ENCODE measurements at regions not wholly inside any gene's neighbourhood (a gene's known extent, or its start where the extent isn't known, plus 50 kb on each side); places are given as distances from the start of the nearest gene placed in this dataset.
A peak's percentile ranks its signal among the peaks of the same experiment; 100 is the strongest.

DNA sequence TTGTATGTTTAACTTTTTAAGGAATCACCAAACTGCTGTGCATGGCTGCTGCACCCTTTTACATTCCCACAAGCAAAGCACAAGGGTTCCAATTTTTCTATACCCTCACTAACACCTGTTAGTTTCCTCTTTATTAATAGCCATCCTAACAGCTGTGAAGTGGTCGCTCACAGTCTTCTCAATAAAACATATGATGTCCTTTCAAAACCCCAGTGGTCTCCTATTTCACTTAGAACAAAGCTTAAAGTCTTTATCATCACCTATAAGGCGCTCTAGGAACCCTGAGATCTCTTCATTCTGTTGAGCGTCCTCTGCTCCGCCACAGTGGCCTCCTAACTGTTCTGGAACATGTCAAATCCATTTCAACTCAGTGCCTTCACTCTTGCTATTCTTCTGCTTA, 400.5 kb downstream of the KLF12 start:
- H3K36me3 ChIP-seq (ENCODE audit: control insufficient read depth, low read depth, low read length): no peaks in the 10 kb centered on the region
- peaks cover 6% of the 10 kb centered on the region for H3K4me1 ChIP-seq (ENCODE audit: control insufficient read depth, low read depth, low read length)
- no peak overlapping the region for H3K9ac ChIP-seq (ENCODE audit: low read length)
- H3K27ac ChIP-seq (ENCODE audit: low read length): no peak overlapping the region
- no peaks in the 10 kb centered on the region for H3K27me3 ChIP-seq (ENCODE audit: control insufficient read depth, insufficient read depth, low read length)
- H3K4me3 ChIP-seq (ENCODE audit: low read length): no peak overlapping the region
- H3K9me3 ChIP-seq (ENCODE audit: control insufficient read depth, low read depth, low read length): no peaks in the 10 kb centered on the region

DNA sequence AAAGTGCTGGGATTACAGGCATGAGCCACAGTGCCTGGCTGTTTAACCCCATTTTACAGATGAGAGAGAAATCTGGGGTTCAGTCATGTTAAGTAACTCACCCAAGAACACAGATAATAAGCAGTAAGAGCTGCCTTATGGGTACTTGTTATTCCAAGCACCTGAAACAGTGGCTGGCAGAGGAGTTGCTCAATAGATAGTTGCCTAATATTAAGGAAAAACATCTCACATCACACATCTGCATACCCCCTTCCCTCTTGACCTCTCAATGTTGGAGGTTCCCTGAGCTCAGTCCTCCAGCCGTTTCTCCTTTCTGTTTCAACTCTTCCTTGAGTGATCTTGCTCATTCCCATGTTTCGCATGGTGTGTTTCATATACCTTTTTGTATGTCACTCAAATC, 401.9 kb downstream of the KLF12 start:
- Histone ChIP-seq H3K9me3 (ENCODE audit: control insufficient read depth, low read depth, low read length) (no peaks in the 10 kb centered on the region), H3K27me3 (ENCODE audit: control insufficient read depth, insufficient read depth, low read length) (no peaks in the 10 kb centered on the region), H3K4me3 (ENCODE audit: low read length) (no peak overlapping the region), H3K27ac (ENCODE audit: low read length) (no peak overlapping the region), H3K36me3 (ENCODE audit: control insufficient read depth, low read depth, low read length) (no peaks in the 10 kb centered on the region), H3K4me1 (ENCODE audit: control insufficient read depth, low read depth, low read length) (peaks cover 6% of the 10 kb centered on the region), H3K9ac (ENCODE audit: low read length) (no peak overlapping the region)

DNA sequence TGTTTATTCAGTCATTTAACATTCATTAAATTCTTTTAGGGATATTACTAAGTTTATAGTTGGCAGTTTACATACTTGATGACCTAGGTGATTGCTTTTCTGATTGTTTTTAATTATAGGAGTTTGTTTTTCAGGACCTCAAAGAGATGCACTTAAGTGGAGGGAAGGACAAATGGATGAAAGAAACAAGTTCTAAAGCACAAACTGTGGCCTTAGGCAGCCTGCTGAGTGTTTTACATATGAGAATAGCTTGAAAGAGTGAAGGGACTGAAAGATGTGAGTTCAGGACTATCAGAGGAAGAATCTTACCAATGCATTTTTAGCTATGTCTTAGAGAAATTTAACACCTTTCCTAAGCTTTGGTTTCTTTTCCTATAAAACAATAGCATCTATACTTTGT, 402.6 kb downstream of the KLF12 start:
- H3K4me1 ChIP-seq (ENCODE audit: control insufficient read depth, low read depth, low read length): peaks cover 6% of the 10 kb centered on the region
- no peaks in the 10 kb centered on the region for H3K36me3 ChIP-seq (ENCODE audit: control insufficient read depth, low read depth, low read length)
- no peak overlapping the region for H3K4me3 ChIP-seq (ENCODE audit: low read length)
- H3K27ac ChIP-seq (ENCODE audit: low read length): no peak overlapping the region
- no peak overlapping the region for H3K9ac ChIP-seq (ENCODE audit: low read length)
- H3K9me3 ChIP-seq (ENCODE audit: control insufficient read depth, low read depth, low read length): no peaks in the 10 kb centered on the region
- H3K27me3 ChIP-seq (ENCODE audit: control insufficient read depth, insufficient read depth, low read length): no peaks in the 10 kb centered on the region

DNA sequence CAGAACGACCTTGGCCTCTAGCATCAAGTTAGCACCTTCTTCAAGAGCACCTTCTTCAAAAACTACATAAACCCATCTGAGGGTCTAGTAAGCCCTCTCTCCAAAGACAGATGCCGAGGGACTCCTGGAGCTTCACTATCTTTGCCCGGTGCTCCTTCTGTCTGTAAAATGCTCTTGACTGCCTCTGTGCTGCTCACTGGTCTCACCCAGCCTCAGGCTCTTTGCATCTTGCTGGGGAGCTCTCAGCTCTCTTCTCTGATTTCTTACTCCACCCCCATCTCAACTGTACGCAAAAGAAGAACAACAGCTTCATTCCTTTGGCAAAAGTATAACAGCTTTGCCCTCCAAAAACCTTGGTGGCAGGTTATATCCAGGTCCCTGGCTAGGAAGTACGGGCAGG, 404.2 kb downstream of the KLF12 start:
- no peak overlapping the region for H3K27ac ChIP-seq (ENCODE audit: low read length)
- H3K4me3 ChIP-seq (ENCODE audit: low read length): no peak overlapping the region
- H3K27me3 ChIP-seq (ENCODE audit: control insufficient read depth, insufficient read depth, low read length): no peaks in the 10 kb centered on the region
- no peaks in the 10 kb centered on the region for H3K36me3 ChIP-seq (ENCODE audit: control insufficient read depth, low read depth, low read length)
- H3K9me3 ChIP-seq (ENCODE audit: control insufficient read depth, low read depth, low read length): no peaks in the 10 kb centered on the region
- H3K4me1 ChIP-seq (ENCODE audit: control insufficient read depth, low read depth, low read length): peaks cover 6% of the 10 kb centered on the region
- H3K9ac ChIP-seq (ENCODE audit: low read length): no peak overlapping the region

DNA sequence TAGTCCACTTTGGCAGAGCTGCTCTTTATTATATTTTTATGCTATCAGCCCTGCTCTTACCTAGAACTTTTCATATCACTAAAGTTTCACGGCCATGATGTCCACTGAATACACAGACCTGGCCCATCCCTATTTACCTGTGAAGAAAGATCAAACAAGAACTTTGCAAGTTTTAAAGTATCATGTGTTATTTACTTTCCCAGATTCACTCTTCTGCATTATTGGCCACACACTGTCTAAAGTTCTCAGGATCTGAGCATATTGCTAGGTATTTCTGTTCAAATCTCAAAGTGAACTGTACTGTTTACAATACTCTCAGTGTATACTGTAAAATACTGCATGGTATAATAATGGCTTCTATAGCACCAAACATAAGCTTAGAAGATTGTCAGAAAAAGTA, 405.2 kb downstream of the KLF12 start:
- no peak overlapping the region for H3K4me3 ChIP-seq (ENCODE audit: low read length)
- H3K4me1 ChIP-seq (ENCODE audit: control insufficient read depth, low read depth, low read length): peaks cover 6% of the 10 kb centered on the region
- no peaks in the 10 kb centered on the region for H3K36me3 ChIP-seq (ENCODE audit: control insufficient read depth, low read depth, low read length)
- no peak overlapping the region for H3K27ac ChIP-seq (ENCODE audit: low read length)
- H3K27me3 ChIP-seq (ENCODE audit: control insufficient read depth, insufficient read depth, low read length): no peaks in the 10 kb centered on the region
- no peak overlapping the region for H3K9ac ChIP-seq (ENCODE audit: low read length)
- no peaks in the 10 kb centered on the region for H3K9me3 ChIP-seq (ENCODE audit: control insufficient read depth, low read depth, low read length)

DNA sequence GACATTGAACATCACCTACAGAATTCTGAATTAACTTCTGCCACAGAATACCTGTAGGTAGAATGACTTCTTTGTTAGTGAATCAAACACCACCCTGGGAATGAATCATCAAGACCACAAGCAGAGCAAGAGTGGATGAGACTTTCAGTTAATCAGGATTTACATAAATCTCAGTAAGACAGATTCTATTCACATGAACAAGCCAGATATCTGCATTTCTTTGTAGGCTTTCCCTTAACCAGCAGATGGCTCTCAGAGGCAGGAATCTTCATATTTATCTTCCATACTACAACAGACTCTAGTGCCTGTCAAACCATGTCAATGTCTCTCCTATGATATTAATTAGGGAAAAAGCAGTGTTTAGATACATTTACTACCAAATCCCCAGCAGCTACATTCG, 412.1 kb downstream of the KLF12 start:
- Histone ChIP-seq H3K27me3 (ENCODE audit: control insufficient read depth, insufficient read depth, low read length) (no peaks in the 10 kb centered on the region), H3K27ac (ENCODE audit: low read length) (no peak overlapping the region), H3K4me1 (ENCODE audit: control insufficient read depth, low read depth, low read length) (peaks cover 27% of the 10 kb centered on the region)

DNA sequence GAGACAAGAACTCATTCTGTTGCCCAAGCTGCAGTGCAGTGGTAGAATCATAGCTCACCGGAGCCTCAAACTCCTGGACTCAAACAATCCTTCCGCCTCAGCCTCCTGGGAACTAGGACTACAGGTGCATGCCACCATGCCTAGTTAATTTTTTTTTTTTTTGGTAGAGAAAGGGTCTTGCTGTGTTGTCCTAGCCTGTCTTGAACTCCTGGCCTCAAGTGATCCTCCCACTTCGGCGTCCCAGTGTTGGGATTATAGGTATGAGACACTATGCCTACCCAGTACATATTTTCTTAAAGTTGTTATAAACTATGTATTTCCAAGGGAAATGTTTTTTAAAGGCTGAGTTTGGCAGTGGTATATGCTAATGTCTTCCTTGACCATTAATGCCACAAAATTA, 412.6 kb downstream of the KLF12 start:
- Histone ChIP-seq H3K27me3 (ENCODE audit: control insufficient read depth, insufficient read depth, low read length) (no peaks in the 10 kb centered on the region), H3K4me1 (ENCODE audit: control insufficient read depth, low read depth, low read length) (peaks cover 27% of the 10 kb centered on the region), H3K27ac (ENCODE audit: low read length) (no peak overlapping the region), H3K4me3 (ENCODE audit: low read length) (no peak overlapping the region), H3K9ac (ENCODE audit: low read length) (no peak overlapping the region), H3K36me3 (ENCODE audit: control insufficient read depth, low read depth, low read length) (no peaks in the 10 kb centered on the region), H3K9me3 (ENCODE audit: control insufficient read depth, low read depth, low read length) (no peaks in the 10 kb centered on the region)

More for the DNA sequence above, 412.1 kb downstream of the KLF12 start:
- peak overlapping the region; percentile 4 for H3K4me3 ChIP-seq (ENCODE audit: low read length)
- no peaks in the 10 kb centered on the region for H3K36me3 ChIP-seq (ENCODE audit: control insufficient read depth, low read depth, low read length)
- H3K9me3 ChIP-seq (ENCODE audit: control insufficient read depth, low read depth, low read length): no peaks in the 10 kb centered on the region
- peak overlapping the region; percentile 43 for H3K9ac ChIP-seq (ENCODE audit: low read length)

DNA sequence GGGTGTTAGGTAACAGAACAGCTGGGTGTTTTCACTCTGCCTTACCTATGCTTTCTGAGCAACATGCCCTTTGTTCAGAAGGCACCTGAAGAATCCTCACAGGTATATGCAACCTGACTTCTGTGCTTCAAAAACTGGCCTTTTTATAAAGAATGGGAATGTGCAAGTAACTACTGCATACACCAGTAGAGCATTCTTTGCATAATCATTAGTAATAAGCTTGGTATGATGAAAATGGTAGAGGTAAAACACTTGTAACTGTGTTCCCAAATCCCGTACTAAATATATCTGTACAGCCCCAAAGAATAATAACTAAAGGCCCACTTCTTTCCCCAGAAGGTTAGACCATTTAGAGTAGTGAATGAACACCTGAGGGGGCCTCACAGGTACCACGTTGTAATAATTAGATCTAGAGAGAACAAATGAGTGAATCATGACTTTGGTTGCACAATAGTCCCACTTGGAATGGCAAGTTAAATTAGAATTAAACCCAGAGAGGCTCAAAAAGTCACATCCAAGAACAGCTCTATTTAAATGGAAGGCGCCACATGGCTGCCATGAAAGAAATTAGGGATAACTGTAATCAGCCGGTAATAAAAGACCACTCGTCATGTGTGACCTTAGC, 413.9 kb downstream of the KLF12 start:
- Histone ChIP-seq H3K9me3 (ENCODE audit: control insufficient read depth, low read depth, low read length) (no peaks in the 10 kb centered on the region), H3K9ac (ENCODE audit: low read length) (no peak overlapping the region), H3K36me3 (ENCODE audit: control insufficient read depth, low read depth, low read length) (no peaks in the 10 kb centered on the region), H3K4me1 (ENCODE audit: control insufficient read depth, low read depth, low read length) (peaks cover 27% of the 10 kb centered on the region), H3K27ac (ENCODE audit: low read length) (no peak overlapping the region), H3K27me3 (ENCODE audit: control insufficient read depth, insufficient read depth, low read length) (no peaks in the 10 kb centered on the region), H3K4me3 (ENCODE audit: low read length) (no peak overlapping the region)

DNA sequence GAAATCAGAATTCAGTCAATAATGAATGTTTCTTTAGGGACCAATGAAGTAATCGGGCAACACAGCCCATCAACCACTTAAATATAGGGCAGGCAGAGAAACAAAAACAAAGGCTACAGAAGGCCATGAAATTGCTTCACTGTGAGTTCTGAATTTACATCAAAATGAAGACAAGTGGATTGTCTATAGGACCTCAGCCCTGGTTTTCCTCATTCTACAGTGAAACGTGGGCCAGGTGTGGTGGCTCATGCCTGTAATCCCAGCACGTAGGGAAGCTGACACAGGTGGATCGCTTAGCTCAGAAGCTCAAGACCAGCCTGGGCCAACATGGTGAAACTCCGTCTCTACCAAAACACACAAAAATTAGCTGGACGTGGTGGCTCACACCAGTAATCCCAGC, 416.0 kb downstream of the KLF12 start:
- no peak overlapping the region for H3K4me3 ChIP-seq (ENCODE audit: low read length)
- H3K9ac ChIP-seq (ENCODE audit: low read length): no peak overlapping the region
- no peak overlapping the region for H3K27ac ChIP-seq (ENCODE audit: low read length)
- no peaks in the 10 kb centered on the region for H3K9me3 ChIP-seq (ENCODE audit: control insufficient read depth, low read depth, low read length)
- H3K27me3 ChIP-seq (ENCODE audit: control insufficient read depth, insufficient read depth, low read length): no peaks in the 10 kb centered on the region
- H3K4me1 ChIP-seq (ENCODE audit: control insufficient read depth, low read depth, low read length): peaks cover 25% of the 10 kb centered on the region
- H3K36me3 ChIP-seq (ENCODE audit: control insufficient read depth, low read depth, low read length): no peaks in the 10 kb centered on the region

DNA sequence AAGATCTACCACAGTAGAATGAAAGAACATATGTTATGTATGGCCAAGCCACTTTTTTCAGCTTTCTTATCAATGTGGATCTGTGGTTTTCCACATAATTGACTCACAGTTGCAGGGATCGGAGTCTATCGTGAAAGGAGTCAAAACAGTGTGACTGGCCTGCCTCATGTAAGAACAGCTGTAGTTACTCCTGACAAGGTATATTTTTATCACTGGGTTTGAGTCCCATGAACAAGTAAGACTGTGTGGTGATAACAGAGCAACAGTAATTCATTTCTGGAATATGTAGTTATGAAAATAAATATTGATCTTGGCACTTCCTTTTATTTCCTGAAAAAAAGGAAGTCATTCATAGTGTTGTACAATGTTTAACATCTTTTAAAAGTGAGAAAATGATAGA, 416.6 kb downstream of the KLF12 start:
- no peak overlapping the region for H3K27ac ChIP-seq (ENCODE audit: low read length)
- H3K9ac ChIP-seq (ENCODE audit: low read length): no peak overlapping the region
- no peaks in the 10 kb centered on the region for H3K9me3 ChIP-seq (ENCODE audit: control insufficient read depth, low read depth, low read length)
- no peak overlapping the region for H3K4me3 ChIP-seq (ENCODE audit: low read length)
- peaks cover 19% of the 10 kb centered on the region for H3K4me1 ChIP-seq (ENCODE audit: control insufficient read depth, low read depth, low read length)
- H3K36me3 ChIP-seq (ENCODE audit: control insufficient read depth, low read depth, low read length): no peaks in the 10 kb centered on the region
- H3K27me3 ChIP-seq (ENCODE audit: control insufficient read depth, insufficient read depth, low read length): no peaks in the 10 kb centered on the region

DNA sequence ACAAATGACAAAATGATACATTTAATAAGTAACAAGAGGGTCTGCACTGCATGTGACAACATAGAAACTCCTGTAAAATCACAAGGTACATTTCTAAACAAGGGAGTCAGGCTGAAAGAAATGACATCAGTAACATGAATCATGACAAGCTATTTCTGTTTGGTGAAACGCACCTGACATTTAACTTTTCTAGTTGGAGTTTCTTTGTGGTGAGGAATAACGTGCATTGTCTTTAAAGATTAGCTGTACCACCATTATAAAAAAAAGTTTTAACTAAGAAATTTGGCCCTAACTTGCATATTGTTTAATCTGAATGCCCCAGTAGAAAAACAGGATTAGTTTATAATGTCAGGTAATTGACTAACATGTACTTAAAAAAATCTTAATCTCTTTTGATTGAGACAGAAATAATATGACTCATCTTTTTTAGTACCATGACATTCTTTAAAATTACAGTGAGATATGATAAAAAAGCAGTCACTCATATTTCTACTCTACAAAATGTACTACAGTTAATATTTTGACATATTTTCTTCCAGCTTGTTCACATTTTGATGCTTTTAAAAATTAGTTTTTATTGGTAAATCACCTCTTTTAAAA, 418.2 kb downstream of the KLF12 start:
- H3K27ac ChIP-seq (ENCODE audit: low read length): no peak overlapping the region
- H3K4me3 ChIP-seq (ENCODE audit: low read length): no peak overlapping the region
- no peaks in the 10 kb centered on the region for H3K27me3 ChIP-seq (ENCODE audit: control insufficient read depth, insufficient read depth, low read length)
- H3K4me1 ChIP-seq (ENCODE audit: control insufficient read depth, low read depth, low read length): peaks cover 11% of the 10 kb centered on the region
- H3K9me3 ChIP-seq (ENCODE audit: control insufficient read depth, low read depth, low read length): no peaks in the 10 kb centered on the region
- no peak overlapping the region for H3K9ac ChIP-seq (ENCODE audit: low read length)
- H3K36me3 ChIP-seq (ENCODE audit: control insufficient read depth, low read depth, low read length): no peaks in the 10 kb centered on the region

Data from iPS-18a (cell line).